PFSK-1 (cell line): ENCODE measurements at regions not wholly inside any gene's neighbourhood (a gene's known extent, or its start where the extent isn't known, plus 50 kb on each side); places are given as distances from the start of the nearest gene placed in this dataset.

Experiments used
- POLR2AphosphoS5 ChIP-seq: IDR thresholded peaks from 2 replicates; pipeline ENCODE4 v1.6.1; 2012; ENCODE audit warnings: low read depth, mild to moderate bottlenecking, control low read depth, low read length, moderate library complexity
- REST ChIP-seq, 2 experiments: IDR thresholded peaks; 2 replicates each; pipeline versions ENCODE4 v1.6.1 to v1.8.0; 2011 to 2012; ENCODE audit warnings: low read depth in 2 of 2, low read length in 2 of 2, control low read depth in 1 of 2, inconsistent platforms in 1 of 2, mild to moderate bottlenecking in 1 of 2, moderate library complexity in 1 of 2; ENCODE audit not compliant: insufficient read depth in 1 of 2

- TF ChIP-seq REST (IDR thresholded peaks at IDR 0.05; ENCODE audit: insufficient read depth in 1 of 2, low read depth in 2 of 2, low read length in 2 of 2) = no peak
- TF ChIP-seq POLR2AphosphoS5 = no peak
Measured at GRCh38 chr10:10807106-10807505, 210.6 kb upstream of the CELF2 start.
